GM19463 (cell line): ENCODE measurements at regions not wholly inside any gene's neighbourhood (a gene's known extent, or its start where the extent isn't known, plus 50 kb on each side); places are given as distances from the start of the nearest gene placed in this dataset.

Experiments used
- ATAC-seq: cut with Tn5 transposase; IDR thresholded peaks from one replicate; pipeline ENCODE4 v1.9.1; 2021; ENCODE audit warnings: mild to moderate bottlenecking, moderate library complexity; ENCODE audit not compliant: unreplicated experiment

GRCh38 chr6:99219788-99220187, 129.7 kb downstream of the FAXC start:
- ATAC-seq, result peak; percentile 63

DNA sequence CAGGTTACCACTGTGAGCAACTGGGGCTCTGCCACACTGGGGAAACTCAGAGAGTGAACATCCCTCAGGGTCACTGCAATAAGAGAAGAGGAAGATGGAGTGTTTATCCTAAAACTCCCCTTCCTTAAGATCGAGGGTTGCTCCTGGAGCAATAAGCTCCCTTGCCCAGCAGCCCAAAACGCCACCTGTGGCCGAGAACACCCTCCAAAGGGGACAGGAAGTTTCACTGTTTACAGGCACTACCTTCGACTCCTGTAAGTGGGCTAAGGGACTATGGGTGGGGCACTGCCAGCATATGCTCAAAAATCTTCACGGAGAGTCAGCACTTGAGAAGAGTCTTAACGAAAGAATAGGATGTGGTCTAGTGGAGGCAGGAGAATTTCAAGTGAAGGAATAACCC, 132.5 kb downstream of the FAXC start:
- ATAC-seq, result no peak

DNA sequence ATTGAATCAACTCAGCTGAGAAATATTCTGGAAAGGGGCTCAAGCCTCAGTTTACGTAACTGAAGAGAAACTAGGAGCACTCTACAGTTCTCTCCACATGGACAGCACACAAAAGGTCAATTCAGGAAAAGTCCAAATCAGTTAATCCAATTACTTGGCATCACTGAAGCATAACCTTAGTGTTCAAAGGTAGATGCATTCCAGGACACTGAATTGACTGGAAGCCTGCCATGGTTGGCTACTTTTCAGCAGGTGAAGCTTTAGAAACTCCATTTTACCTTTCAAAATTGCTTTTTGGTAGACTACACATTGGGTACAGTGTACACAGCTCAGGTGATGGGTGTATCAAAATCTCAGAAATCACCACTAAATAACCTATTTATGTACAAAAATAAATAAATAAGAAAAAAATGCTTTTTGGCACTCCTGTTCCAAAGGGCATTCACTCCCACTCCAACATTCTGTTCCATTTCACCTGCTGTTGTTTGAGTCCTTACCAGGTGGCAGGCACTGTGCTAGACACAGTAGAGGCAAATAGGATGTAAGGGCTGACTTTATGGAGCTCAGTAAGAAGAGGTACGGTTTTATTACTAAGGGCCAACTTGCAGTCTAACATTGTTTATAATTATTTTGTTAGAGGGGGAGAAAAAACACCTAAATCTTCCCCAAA, 153.4 kb downstream of the FAXC start:
- ATAC-seq, result no peak

- no peak for ATAC-seq
Observed at GRCh38 chr6:99192561-99192960, 156.9 kb downstream of the FAXC start.

- ATAC-seq, result peak; percentile 97
Observed at GRCh38 chr6:99189823-99190721, 159.4 kb downstream of the FAXC start.

DNA sequence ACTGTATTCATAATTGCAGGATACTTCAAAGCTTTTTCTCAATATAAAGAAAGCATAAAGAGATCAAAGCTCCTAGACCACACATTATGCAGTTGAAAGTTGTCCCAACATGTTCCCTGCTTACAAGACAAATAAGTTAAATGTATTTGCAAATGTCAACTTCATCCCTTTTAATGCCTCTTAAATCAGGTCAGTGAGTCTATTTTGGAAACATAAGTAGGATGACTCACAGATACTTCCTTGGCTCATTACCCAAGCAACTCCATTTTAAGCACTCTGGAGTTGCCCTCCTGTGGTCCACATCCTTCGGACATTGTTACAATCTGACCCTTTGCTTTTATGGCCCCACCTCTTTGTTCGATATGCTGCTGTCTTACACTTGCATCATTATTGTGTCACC, 162.0 kb downstream of the FAXC start:
- ATAC-seq, result no peak

- no peak for ATAC-seq
Observed at GRCh38 chr6:99186417-99186816, 163.1 kb downstream of the FAXC start.

GRCh38 chr6:99185525-99185924, 163.9 kb downstream of the FAXC start:
- ATAC-seq, result no peak

DNA sequence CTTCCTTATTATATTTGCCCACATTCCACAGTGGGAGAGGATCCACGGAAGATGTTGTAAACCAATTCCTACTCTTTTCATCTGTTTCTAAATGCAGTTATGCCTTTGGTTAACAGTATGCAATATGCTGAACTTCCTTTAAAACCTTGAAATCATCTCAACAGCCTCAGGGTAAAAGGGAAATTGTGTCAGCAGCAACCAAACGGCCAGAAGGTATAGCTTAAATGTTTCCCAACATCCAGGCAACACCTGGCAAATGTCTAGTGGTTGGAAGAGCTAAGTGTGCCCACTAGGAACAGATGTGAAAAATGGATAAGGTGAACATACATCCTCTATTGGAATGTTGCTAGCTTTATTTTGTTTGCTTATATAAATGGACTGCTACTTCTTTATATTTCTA, 164.8 kb downstream of the FAXC start:
- no peak for ATAC-seq

DNA sequence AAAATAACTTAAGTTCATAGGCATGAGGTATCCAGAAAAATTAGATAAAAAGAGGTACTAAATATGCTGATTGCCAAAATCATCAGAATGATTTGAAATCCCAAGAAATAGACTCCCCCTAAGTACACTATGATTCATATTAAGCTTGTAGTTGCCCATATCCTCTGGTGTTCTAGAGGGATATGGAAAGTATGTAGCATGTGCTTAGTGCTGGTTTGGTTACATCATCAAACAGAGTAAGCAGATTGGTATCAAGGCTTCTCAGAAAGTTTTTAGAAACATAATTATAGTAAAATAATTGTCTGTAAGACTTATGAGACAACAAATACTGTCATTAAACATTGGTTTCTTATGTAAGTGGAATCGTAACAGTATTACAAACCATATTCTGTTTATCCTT, 166.4 kb downstream of the FAXC start:
- ATAC-seq, result no peak

DNA sequence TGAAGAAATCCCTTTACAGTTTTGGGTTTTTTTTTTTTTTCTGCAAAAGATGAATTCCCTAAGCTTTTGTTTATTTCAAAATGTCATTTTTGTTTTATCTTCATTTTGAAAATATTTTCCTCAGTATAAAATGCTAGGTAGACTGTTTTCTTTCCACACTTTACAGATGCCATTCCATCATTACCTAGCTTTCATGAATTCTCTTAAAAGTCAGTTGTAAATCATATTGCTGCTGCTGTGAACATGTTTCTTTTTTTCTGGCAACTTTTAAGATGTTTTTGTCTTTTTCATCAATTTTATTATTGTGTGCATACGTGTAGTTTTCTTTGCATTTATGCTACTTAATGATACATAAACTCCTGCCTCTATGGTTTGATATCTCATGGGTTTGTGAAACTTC, 168.3 kb downstream of the FAXC start:
- ATAC-seq, result no peak

- no peak for ATAC-seq
Observed at GRCh38 chr6:99178168-99178567, 171.3 kb downstream of the FAXC start.

DNA sequence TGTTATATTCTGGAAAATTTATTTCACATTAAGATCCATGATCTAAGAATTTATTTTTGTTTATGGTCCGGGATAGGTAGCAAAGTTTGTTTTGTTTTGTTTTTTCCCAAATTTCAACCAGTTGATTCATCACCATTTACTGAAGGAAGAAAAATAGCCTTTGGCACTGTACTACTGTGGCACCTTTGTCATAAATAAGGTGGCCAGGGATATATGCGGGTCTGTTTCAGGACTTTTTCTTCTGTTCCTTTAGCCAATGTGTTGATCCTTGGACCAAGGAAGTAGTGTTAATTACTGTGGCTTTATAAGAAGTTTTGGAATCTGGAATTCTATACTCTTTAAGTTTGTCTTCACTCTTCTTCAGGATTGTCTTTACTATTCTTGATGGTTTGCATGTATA, 171.7 kb downstream of the FAXC start:
- no peak for ATAC-seq

- ATAC-seq, result peak; percentile 74
Observed at GRCh38 chr6:99165838-99166237, 183.6 kb downstream of the FAXC start.

- ATAC-seq, result no peak
Observed at GRCh38 chr6:99152347-99152643, 197.2 kb downstream of the FAXC start.

GRCh38 chr6:99151634-99152346, 197.7 kb downstream of the FAXC start:
- ATAC-seq, result peak; percentile 97

DNA sequence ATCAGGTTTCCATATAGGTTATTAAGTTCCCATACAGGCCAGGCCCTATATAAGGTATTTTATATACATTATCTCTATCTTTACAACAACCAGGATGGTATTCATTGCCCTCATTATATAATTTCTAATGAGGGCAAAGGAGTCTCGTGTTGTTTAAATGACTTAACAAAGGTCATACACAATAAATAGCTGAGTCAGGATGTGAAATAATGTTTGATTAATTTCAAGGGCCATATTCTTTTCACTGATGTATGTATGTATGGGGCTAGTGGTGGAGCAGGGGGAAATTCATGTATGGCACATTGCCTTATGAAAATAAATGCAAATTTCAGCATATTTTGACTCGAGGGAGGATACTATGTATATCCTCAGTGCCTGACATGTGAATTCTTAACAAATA, 200.7 kb downstream of the FAXC start:
- no peak for ATAC-seq

DNA sequence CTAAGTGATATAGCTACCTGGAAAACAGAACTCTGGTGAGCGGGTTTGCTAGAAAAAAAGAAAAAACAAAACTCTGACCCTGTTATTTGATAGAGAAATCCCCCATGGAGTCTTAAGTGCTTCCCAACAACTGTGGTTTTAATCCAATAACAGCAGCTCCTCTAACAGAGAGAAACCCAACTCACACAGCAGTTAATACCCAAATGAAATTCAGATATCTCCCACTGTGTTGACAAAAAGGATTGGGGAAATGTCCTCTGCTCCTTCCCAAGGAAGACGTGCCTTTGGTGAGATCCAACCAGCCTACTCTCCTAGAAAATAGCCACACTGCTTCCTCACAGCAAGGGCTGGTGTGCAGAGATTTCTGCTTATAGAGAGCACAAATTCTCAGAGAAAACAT, 200.4 kb upstream of the FBXL4 start:
- no peak for ATAC-seq

- no peak for ATAC-seq
Observed at GRCh38 chr6:99147206-99147605, 199.5 kb upstream of the FBXL4 start.

DNA sequence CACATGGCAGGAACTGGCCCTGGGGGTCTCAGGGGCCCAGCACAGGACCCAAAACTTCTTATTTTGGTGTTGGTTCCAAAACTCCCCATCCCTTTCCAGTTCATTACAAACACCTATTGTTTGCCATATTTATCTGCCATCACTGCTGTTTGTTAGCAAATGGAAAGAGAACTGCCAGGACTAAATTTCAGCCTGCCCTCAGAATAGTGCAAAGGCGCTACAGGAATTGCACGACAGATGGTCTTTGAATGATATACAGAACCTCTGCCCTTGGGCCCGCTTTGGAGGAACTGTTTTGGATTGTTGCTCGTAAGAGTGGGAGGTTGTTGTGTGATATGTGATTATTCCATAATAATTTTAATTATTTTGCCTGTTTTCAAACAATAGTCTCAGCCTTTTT, 199.0 kb upstream of the FBXL4 start:
- no peak for ATAC-seq

DNA sequence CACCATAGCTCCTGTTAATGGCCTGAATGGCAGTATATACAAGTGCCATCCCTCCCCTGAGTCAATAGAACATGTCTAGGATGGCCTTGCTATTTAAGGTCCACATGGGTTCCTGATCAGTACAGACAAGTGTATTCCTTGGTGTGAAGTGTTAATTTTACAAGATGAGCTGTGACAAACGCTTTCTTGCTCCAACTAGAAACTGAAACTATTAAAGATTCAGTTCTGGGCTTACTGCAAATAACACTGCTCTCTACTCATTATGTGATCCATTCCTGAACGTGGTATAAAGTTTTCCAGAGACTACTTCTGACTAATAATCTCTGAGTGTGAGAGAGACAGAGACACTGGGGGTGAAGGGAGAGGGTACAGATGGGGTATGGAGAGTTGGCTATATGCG, 198.0 kb upstream of the FBXL4 start:
- no peak for ATAC-seq
